Left ventricle myocardium superior (tissue), 1 donor: ENCODE measurements at regions not wholly inside any gene's neighbourhood (a gene's known extent, or its start where the extent isn't known, plus 50 kb on each side); places are given as distances from the start of the nearest gene placed in this dataset.

Experiments
- ATAC-seq: fragments of 200-7000 bp; cut with Tn5 transposase; one replicate; pipeline ENCODE4 v1.9.1; 2020; ENCODE audit warnings: mild to moderate bottlenecking, moderate library complexity
- DNase-seq: peaks from one replicate; pipeline ENCODE4 v3.0.0-alpha.2; 2020
- intact Hi-C: fragments of 100-400 bp; cut with micrococcal nuclease; formaldehyde crosslinking; loops from one replicate; pipeline ENCODE4 v1.11.0; 2022
- donor health status: DM: no; HTN: yes; CAD: no; lungs with severe emphysema.

GRCh38 chr2:150150144-150150543, 337.3 kb downstream of the RND3 start:
- ATAC-seq (no peak), DNase-seq (no peak)
- intact Hi-C loops, result no loop called here

GRCh38 chr2:150147889-150148683, 339.4 kb downstream of the RND3 start:
- DNase-seq (no peak), ATAC-seq (no peak)
- intact Hi-C loops, result no loop called here

- ATAC-seq, result no peak
- no peak for DNase-seq
- intact Hi-C loops, result no loop called here
Measured at GRCh38 chr2:150146879-150147278, 340.6 kb downstream of the RND3 start.

GRCh38 chr2:150145299-150145692, 342.2 kb downstream of the RND3 start:
- intact Hi-C loops, result no loop called here
- ATAC-seq (no peak), DNase-seq (no peak)

GRCh38 chr2:150144546-150145298, 342.7 kb downstream of the RND3 start:
- DNase-seq, result no peak
- ATAC-seq, result no peak
- intact Hi-C loops, result no loop called here

- intact Hi-C loops, result no loop called here
- no peak for DNase-seq
- peak; percentile 28 for ATAC-seq
Measured at GRCh38 chr2:150143087-150143536, 344.4 kb downstream of the RND3 start.

GRCh38 chr2:150142561-150142960, 344.9 kb downstream of the RND3 start:
- intact Hi-C loops, result no loop called here
- no peak for ATAC-seq
- no peak for DNase-seq

GRCh38 chr2:150141226-150142001, 346.1 kb downstream of the RND3 start:
- no peak for ATAC-seq
- intact Hi-C loops, result no loop called here

GRCh38 chr2:150140777-150141176, 346.7 kb downstream of the RND3 start:
- intact Hi-C loops, result no loop called here
- no peak for ATAC-seq
- no peak for DNase-seq

More at GRCh38 chr2:150141226-150142001, 346.1 kb downstream of the RND3 start:
- DNase-seq, result no peak

- ATAC-seq (no peak), DNase-seq (no peak)
- intact Hi-C loops, result no loop called here
Measured at GRCh38 chr2:150138587-150138986, 348.9 kb downstream of the RND3 start.

GRCh38 chr2:150137338-150138069, 350.0 kb downstream of the RND3 start:
- DNase-seq, result no peak
- intact Hi-C loops, result no loop called here
- ATAC-seq, result no peak

- DNase-seq, result no peak
- ATAC-seq, result no peak
- intact Hi-C loops, result no loop called here
Measured at GRCh38 chr2:150136893-150137292, 350.6 kb downstream of the RND3 start.

- ATAC-seq, result no peak
- intact Hi-C loops, result no loop called here
- no peak for DNase-seq
Measured at GRCh38 chr2:150136401-150136800, 351.1 kb downstream of the RND3 start.

- intact Hi-C loops, result no loop called here
- ATAC-seq (no peak), DNase-seq (no peak)
Measured at GRCh38 chr2:150135223-150135883, 352.1 kb downstream of the RND3 start.

GRCh38 chr2:150134223-150134857, 353.1 kb downstream of the RND3 start:
- intact Hi-C loops, result no loop called here
- ATAC-seq (no peak), DNase-seq (no peak)

GRCh38 chr2:150133623-150134022, 353.8 kb downstream of the RND3 start:
- DNase-seq, result no peak
- no peak for ATAC-seq
- intact Hi-C loops, result no loop called here

- DNase-seq, result no peak
- intact Hi-C loops, result no loop called here
- ATAC-seq, result no peak
Measured at GRCh38 chr2:150129921-150130575, 357.4 kb downstream of the RND3 start.

- intact Hi-C loops, result no loop called here
- ATAC-seq (no peak), DNase-seq (no peak)
Measured at GRCh38 chr2:150127995-150128394, 359.5 kb downstream of the RND3 start.
